ENCODE measurements at regions not wholly inside any gene's neighbourhood (a gene's known extent, or its start where the extent isn't known, plus 50 kb on each side); places are given as distances from the start of the nearest gene placed in this dataset.

GRCh38 chr16:87076950-87077749 lies 240.0 kb downstream of the C16orf95 start:
- TF ChIP-seq, protein P1, sequence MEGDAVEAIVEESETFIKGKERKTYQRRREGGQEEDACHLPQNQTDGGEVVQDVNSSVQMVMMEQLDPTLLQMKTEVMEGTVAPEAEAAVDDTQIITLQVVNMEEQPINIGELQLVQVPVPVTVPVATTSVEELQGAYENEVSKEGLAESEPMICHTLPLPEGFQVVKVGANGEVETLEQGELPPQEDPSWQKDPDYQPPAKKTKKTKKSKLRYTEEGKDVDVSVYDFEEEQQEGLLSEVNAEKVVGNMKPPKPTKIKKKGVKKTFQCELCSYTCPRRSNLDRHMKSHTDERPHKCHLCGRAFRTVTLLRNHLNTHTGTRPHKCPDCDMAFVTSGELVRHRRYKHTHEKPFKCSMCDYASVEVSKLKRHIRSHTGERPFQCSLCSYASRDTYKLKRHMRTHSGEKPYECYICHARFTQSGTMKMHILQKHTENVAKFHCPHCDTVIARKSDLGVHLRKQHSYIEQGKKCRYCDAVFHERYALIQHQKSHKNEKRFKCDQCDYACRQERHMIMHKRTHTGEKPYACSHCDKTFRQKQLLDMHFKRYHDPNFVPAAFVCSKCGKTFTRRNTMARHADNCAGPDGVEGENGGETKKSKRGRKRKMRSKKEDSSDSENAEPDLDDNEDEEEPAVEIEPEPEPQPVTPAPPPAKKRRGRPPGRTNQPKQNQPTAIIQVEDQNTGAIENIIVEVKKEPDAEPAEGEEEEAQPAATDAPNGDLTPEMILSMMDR (IDR thresholded peaks at IDR 0.05) = peak; percentile 69
- TF ChIP-seq SP1 (CRISPR knock-in tag; conservative IDR thresholded peaks at IDR 0.05) (no peak), ATF3 (CRISPR knock-in tag; conservative IDR thresholded peaks at IDR 0.05) (no peak), PRDM15 (CRISPR knock-in tag; IDR thresholded peaks at IDR 0.05) (no peak), TP53 (CRISPR knock-in tag; IDR thresholded peaks at IDR 0.05) (no peak), ELF4 (CRISPR knock-in tag; IDR thresholded peaks at IDR 0.05; ENCODE audit: low read depth) (no peak)
